BE2C (cell line): ENCODE measurements at regions not wholly inside any gene's neighbourhood (a gene's known extent, or its start where the extent isn't known, plus 50 kb on each side); places are given as distances from the start of the nearest gene placed in this dataset.

ENCODE experiments used
- DNase-seq: peaks from one replicate; pipeline ENCODE4 v3.0.0-alpha.2; 2020
- H3K27me3 ChIP-seq: fragments of 250-450 bp; sonication (Bioruptor Pico); 2 replicates; pipeline ENCODE4 v1.5.1; 2020; ENCODE audit warnings: mild to moderate bottlenecking
- H3K36me3 ChIP-seq: fragments of 250-450 bp; sonication (Bioruptor Pico); 2 replicates; pipeline ENCODE4 v1.5.1; 2020; ENCODE audit warnings: mild to moderate bottlenecking
- H3K4me1 ChIP-seq: fragments of 250-450 bp; sonication (Bioruptor Pico); 2 replicates; pipeline ENCODE4 v1.5.1; 2020
- H3K4me3 ChIP-seq: 2 replicates; pipeline ENCODE4 v1.5.1; 2011; ENCODE audit warnings: low read depth, low read length
- H3K9me3 ChIP-seq: fragments of 250-450 bp; sonication (Bioruptor Pico); 2 replicates; pipeline ENCODE4 v1.5.1; 2020
- TF ChIP-seq, protein P1 (sequence below): IDR thresholded peaks from 2 replicates; pipeline ENCODE4 v1.5.1; 2012; ENCODE audit warnings: mild to moderate bottlenecking, low read depth, low read length

DNA sequence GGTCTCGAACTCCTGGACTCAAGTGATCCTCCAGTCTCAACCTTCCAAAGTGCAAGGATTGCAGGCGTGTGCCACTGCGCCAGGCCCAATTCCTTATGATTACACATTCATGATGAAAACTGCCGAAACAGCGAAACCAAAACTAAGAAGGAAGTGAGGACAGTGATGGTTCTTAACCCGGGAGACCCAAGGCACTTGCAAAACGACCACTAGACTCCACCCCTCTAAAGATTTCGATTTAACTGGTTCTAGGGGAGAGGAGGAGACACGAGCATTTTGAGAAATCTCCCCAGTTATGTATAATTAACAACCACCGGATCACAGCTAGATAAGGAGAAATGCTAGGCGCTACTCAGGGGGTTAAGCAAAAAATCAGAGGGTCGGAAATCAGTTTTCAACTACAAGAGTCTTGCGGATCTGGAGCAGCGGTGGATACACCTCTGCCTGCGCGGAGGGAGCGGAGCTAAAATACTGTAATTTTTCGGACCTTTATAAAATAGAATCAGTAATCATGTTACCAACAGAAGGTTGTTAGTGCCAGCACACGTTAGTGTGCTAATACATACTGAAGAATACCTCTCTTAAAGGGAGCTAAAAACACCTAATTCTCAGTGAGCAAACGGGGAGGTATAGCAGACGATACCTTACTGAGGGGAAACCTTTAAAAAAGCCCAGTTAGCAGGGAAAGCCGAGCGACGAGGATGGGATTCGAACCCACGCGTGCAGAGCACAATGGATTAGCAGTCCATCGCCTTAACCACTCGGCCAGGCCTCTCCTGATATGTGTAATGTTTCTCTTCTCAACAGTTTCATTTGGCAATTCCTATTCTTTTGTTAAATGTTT lies 60.0 kb upstream of the BTN3A2 start:
- DNase-seq: peak; percentile 66
- Histone ChIP-seq H3K4me3 (no peak overlapping the region), H3K36me3 (no peaks in the 10 kb centered on the region), H3K27me3 (peaks cover 2% of the 10 kb centered on the region; the same call in 1 of the 2 replicates), H3K9me3 (no peaks in the 10 kb centered on the region), H3K4me1 (peaks cover 3% of the 10 kb centered on the region; the same call in 1 of the 2 replicates)
- TF ChIP-seq, protein P1, sequence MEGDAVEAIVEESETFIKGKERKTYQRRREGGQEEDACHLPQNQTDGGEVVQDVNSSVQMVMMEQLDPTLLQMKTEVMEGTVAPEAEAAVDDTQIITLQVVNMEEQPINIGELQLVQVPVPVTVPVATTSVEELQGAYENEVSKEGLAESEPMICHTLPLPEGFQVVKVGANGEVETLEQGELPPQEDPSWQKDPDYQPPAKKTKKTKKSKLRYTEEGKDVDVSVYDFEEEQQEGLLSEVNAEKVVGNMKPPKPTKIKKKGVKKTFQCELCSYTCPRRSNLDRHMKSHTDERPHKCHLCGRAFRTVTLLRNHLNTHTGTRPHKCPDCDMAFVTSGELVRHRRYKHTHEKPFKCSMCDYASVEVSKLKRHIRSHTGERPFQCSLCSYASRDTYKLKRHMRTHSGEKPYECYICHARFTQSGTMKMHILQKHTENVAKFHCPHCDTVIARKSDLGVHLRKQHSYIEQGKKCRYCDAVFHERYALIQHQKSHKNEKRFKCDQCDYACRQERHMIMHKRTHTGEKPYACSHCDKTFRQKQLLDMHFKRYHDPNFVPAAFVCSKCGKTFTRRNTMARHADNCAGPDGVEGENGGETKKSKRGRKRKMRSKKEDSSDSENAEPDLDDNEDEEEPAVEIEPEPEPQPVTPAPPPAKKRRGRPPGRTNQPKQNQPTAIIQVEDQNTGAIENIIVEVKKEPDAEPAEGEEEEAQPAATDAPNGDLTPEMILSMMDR: no peak

- DNase-seq: no peak
- Histone ChIP-seq H3K4me3 (no peak overlapping the region), H3K9me3 (no peaks in the 10 kb centered on the region), H3K36me3 (no peaks in the 10 kb centered on the region), H3K4me1 (peaks cover 3% of the 10 kb centered on the region; the same call in 1 of the 2 replicates), H3K27me3 (peaks cover 2% of the 10 kb centered on the region; the same call in 1 of the 2 replicates)
- TF ChIP-seq, protein P1: no peak
These were observed 59.4 kb upstream of the BTN3A2 start for GRCh38 chr6:26305641-26305969.

DNA sequence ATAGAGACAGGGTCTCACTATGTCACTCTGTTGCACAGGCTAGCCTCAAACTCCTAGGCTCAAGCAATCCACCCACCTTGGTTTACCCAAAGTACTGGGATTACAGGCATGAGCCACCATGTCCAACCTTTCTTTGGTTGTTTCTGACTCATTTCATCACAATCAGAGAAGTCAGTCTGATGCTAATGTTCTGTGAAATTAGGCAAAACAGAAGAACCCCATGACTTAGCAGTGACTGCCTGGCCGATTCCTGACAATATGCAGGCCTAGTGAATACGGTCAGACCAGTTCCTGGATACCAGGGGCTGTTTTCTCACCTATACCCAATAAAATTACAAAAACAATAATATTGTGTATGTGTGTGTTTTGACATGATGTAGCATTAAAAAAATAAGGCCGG lies 58.8 kb upstream of the BTN3A2 start:
- Histone ChIP-seq H3K4me1 (peaks cover 3% of the 10 kb centered on the region; the same call in 1 of the 2 replicates), H3K27me3 (peaks cover 2% of the 10 kb centered on the region; the same call in 1 of the 2 replicates), H3K4me3 (no peak overlapping the region), H3K36me3 (no peaks in the 10 kb centered on the region), H3K9me3 (no peaks in the 10 kb centered on the region)
- no peak for DNase-seq
- TF ChIP-seq, protein P1: no peak

DNA sequence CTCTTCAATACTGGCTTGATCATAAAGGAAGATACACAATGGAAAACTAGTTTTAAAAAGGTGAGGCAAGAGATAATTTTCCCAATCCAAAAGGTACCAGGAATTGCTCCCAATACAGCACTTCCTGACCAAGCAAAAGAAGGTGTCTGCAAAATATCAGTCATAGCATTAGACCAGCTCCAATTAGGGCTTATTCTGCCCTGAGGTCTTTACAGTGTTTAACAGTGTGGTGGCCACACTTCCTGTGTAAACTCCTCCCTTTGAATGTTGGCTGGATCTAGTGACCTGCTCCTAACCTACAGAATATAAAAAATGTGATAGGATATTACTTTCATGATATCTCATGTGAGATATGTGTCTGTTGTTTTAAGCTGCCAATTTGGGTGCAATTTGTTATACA lies 57.1 kb upstream of the BTN3A2 start:
- TF ChIP-seq, protein P1: no peak
- DNase-seq: no peak
- Histone ChIP-seq H3K9me3 (no peaks in the 10 kb centered on the region), H3K4me3 (no peak overlapping the region), H3K27me3 (peaks cover 1% of the 10 kb centered on the region; the same call in 1 of the 2 replicates), H3K4me1 (peaks cover 3% of the 10 kb centered on the region; the same call in 1 of the 2 replicates), H3K36me3 (no peaks in the 10 kb centered on the region)

GRCh38 chr6:26309731-26310142 lies 55.3 kb upstream of the BTN3A2 start:
- Histone ChIP-seq H3K4me1 (peaks cover 3% of the 10 kb centered on the region; the same call in 1 of the 2 replicates), H3K9me3 (no peaks in the 10 kb centered on the region), H3K27me3 (no peaks in the 10 kb centered on the region), H3K36me3 (no peaks in the 10 kb centered on the region), H3K4me3 (no peak overlapping the region)
- TF ChIP-seq, protein P1: no peak
- no peak for DNase-seq

GRCh38 chr6:26311012-26311384 lies 54.0 kb upstream of the BTN3A2 start:
- Histone ChIP-seq H3K4me1 (peaks cover 3% of the 10 kb centered on the region; the same call in 1 of the 2 replicates), H3K4me3 (peak overlapping the region; percentile 68)
- DNase-seq: peak; percentile 57

More at GRCh38 chr6:26311012-26311384, 54.0 kb upstream of the BTN3A2 start:
- H3K27me3 ChIP-seq: no peaks in the 10 kb centered on the region
- no peaks in the 10 kb centered on the region for H3K36me3 ChIP-seq
- TF ChIP-seq, protein P1: no peak
- no peaks in the 10 kb centered on the region for H3K9me3 ChIP-seq
